GM23338 (cell line): ENCODE measurements at regions not wholly inside any gene's neighbourhood (a gene's known extent, or its start where the extent isn't known, plus 50 kb on each side); places are given as distances from the start of the nearest gene placed in this dataset.

Experiments
- POLR2AphosphoS5 ChIP-seq: IDR thresholded peaks from 2 replicates; pipeline ENCODE4 v1.6.1; 2016; ENCODE audit warnings: antibody characterized with exemption, low read depth
- TF ChIP-seq, protein P1 (sequence below), 2 experiments: fragments of 200-600 bp in 1 of 2; sonication (generic) in 1 of 2; conservative IDR thresholded peaks; 2 replicates each; pipeline versions ENCODE4 v1.5.1 to v1.6.1; 2016 to 2017; ENCODE audit warnings: antibody characterized with exemption in 2 of 2, low read depth in 2 of 2, mild to moderate bottlenecking in 2 of 2, moderate library complexity in 1 of 2

DNA sequence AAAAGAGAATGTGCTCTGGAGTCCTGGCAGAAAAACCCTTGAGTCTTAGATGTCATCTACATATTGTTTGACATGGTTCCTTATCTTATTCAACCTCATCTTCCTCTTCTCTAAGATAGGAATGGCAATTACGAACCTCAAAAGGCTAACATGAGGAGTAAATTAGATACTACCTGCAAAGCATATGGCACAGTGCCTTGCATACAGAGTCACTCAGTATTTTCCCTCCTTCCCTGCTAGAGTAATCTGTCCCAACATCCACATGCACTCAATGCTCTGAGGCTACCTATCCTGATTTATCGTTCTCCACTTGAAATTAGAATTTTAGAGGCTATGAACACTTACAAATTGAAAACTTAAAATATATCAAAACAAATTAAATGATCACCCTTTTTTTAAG is 386.7 kb downstream of the RSL24D1 start:
- TF ChIP-seq, protein P1, sequence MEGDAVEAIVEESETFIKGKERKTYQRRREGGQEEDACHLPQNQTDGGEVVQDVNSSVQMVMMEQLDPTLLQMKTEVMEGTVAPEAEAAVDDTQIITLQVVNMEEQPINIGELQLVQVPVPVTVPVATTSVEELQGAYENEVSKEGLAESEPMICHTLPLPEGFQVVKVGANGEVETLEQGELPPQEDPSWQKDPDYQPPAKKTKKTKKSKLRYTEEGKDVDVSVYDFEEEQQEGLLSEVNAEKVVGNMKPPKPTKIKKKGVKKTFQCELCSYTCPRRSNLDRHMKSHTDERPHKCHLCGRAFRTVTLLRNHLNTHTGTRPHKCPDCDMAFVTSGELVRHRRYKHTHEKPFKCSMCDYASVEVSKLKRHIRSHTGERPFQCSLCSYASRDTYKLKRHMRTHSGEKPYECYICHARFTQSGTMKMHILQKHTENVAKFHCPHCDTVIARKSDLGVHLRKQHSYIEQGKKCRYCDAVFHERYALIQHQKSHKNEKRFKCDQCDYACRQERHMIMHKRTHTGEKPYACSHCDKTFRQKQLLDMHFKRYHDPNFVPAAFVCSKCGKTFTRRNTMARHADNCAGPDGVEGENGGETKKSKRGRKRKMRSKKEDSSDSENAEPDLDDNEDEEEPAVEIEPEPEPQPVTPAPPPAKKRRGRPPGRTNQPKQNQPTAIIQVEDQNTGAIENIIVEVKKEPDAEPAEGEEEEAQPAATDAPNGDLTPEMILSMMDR (conservative IDR thresholded peaks at IDR 0.05; ENCODE audit: low read depth in 2 of 2): no peak
- TF ChIP-seq POLR2AphosphoS5: no peak
